Renal cortical epithelial cell (primary cell): ENCODE measurements at regions not wholly inside any gene's neighbourhood (a gene's known extent, or its start where the extent isn't known, plus 50 kb on each side); places are given as distances from the start of the nearest gene placed in this dataset.

Experiments used
- DNase-seq: peaks from one replicate; pipeline ENCODE4 v3.0.0-alpha.2; 2011; ENCODE audit warnings: low read depth

DNA sequence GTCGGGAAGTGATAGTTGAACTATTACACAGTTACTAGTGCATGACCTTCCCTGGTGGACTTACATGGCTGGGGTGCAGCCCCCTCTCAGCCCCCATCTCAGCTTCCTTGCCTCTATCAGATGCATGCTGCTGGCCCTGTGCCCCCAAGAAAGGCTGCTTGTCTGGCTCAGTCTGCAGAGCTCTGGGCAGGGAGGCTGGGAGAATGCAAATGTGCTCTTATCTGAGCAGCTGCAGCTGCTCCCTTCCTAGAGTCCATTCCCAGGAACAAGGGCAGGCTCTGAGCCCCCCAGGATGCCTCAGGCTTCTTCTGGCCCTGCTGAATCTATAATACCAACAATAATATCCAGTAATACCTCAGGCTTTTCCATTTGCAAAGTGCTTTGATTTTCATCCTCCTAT, 218.1 kb upstream of the SRRM4 start:
- DNase-seq, result no peak

DNA sequence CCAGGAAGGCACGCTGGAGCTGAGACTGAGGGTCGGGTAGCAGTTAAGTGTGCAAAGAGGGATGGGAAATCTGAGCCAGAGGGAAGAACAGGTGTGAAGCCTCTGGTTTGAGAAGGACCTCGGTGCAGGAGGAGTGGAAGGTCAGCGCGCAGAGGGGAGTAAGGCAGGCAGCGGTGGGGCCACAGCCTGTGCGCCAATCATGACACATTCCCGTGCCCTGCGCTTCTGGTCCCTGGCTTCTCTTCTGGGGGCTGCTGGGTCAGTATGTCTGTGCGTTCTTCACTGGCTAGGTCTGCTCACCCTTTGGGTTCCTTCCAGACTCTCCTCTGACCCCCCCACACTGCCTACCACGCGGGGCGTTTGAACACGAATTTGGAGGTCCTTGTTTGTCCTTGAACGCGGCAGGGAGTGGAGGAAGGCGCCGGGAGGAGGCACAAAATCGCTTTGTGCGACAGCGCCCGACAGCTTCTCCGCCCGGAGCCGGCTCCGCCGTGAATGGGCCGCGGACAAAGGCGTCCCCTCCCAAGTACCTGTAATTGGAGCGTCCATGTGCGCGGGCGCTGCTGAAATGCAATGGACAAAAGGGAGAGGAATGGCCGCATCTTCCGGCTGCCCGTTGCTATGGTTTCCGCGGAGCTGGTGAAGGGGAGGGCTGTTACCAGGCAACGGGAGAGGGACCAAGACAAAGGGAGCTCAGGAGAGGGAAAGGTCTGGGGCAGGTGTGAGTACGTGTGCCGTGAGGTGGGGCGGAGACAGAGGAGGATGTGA, 207.2 kb upstream of the SRRM4 start:
- DNase-seq, result no peak

DNA sequence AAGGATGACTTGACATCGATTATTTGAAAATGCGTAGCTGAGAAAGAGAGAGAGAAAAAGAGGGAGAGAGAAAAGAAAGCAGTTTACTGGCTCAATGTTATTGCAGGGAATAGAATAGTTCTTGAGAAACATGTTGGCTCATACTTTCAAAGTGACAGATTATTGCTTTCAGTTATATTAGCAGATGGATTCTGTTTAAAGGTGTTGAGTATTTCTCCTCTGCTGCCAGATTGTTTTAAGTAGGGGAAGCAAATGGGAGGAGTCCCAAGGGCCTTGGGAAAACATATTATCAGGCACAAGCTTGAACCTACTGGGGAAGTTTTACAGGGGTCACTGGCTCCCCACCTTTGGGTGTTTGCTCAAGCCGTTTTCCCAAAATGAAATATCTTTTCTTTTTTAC, 203.8 kb upstream of the SRRM4 start:
- DNase-seq, result no peak

DNA sequence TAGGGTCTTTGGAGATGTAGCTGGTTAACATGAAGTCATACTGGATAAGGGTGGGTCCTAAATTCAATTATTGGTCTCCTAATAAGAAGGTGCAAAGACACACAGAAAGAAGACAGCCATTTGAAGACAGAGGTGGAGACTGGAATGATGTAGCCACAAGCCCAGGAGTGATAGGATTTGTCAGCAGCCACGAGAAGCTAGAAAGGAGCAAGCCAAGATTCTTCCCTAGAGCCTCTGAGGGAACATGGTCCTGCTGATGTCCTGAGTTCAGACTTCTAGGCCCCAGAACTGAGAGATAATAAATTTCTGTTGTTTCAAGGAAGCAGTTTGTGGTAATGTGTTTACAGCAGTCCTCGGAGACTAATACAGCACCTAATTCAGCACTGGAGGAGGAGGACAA, 203.3 kb upstream of the SRRM4 start:
- no peak for DNase-seq

DNA sequence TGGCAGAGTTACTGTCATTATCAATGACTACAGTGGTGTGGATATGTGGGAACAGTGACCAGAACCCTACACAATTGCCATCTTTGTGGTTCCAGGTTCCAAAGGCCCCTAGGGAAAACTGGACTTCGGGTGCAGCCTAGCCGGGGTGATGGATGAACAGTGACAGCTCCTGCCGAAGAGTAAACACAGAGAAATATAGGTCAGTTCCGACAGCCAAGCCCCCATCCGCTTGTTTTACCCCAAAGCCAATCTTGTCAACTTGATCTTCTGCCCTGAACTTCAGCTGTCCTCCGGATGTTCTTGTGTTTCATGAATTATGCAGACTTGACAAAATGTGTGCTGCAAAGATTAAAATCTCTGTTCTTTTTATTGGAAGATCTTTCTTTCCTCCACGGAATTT, 200.4 kb upstream of the SRRM4 start:
- no peak for DNase-seq

DNA sequence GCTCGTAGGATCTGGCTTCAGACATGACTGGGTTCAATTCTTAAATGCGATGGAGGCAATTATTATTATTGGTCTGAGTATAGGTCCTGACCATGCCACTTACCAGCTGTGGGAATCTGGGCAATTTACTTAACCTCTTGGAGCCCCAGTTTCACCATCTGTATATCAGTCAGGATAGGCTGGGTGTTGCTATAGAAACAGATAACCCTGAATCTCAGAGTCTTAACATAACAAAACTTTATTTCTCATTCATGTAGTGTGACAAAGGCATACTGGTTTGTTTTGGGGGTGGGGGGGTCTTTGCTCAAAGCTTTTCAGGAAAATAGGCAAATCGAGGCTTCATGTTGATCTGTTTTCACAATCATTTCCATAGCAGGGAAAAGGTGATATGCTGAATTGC, 199.6 kb upstream of the SRRM4 start:
- DNase-seq, result no peak

DNA sequence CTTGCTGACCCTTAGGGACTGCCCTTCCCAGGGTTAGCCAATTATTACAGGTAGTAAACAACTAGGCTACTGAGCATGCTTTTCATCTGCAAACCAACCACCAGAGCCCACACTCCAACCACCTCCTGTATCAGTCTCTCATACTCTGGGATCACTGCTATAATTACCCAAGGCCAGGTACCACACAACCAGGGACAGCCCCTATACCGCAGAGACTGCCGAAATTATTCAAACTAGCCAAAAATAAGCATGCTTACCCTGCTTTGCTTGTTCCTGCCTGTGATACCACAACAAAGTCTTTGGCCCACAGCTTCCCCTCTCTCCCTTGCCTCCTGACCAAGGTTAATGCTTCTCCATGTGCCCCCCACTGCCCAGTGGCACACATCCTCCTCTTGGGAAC, 197.6 kb upstream of the SRRM4 start:
- no peak for DNase-seq

DNA sequence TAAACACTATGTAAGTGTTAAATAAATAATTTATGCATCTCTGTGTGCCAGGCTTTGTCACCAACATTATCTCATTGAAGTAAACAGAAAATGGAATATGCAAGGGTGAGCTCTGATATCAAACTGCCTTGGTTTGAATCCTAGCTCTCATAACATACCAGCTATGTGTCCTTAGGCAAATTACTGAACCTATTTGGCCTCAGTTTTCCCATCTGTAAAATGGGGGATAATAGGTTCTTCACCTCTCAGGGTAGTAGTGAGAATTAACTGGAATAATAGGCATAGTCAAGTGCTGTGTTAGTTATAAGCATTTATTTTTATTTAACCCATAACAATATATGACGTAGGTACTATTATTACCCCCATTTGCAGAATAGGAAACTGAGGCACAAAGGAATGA, 190.8 kb upstream of the SRRM4 start:
- DNase-seq, result no peak

DNA sequence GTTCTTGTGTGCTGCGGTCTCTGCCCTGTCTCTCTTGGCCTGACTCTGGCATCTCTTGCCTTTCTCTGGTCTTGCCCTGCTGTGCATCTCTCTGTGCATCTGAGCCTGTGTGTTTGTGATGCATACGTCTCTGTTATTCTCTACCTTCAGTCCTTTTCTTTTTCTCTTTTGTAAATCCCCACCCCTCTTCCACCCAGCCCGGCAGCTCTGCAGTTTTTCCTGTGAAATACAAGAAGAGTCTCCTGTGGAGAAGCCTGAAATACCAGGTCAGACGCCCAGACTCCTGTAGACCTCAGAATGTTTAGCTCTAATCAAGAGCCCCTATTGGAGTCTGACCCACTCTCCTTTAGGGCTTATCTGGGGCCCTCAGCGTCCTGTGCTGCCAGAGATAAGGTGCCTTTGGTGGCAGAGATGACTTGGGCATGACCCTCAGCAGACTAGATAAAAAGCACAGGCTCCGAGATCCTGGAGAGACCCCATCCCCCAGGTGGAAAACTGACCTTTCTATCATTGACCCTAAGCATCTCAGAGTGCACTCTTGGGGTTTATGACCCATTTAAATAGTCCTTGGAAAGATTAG, 167.5 kb upstream of the SRRM4 start:
- DNase-seq, result no peak

DNA sequence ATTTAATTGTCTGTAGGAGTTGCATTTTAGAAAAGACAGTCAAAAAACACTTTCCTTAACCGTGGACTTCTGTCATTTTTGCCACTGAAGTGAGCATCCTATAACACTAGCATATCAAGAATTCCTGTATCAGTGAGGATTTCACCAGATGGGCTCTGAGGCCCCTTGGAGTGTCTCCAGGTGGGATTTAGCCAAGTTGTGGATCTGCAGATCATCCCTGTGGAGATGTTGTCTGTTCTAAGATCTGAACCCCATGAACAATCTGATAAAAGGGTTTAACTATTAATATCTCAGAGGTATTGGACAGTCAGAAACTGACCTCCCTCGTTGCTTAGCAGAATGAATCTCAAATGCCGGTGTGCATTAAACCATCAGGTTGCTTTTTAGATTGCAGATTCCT, 165.0 kb upstream of the SRRM4 start:
- DNase-seq, result no peak

DNA sequence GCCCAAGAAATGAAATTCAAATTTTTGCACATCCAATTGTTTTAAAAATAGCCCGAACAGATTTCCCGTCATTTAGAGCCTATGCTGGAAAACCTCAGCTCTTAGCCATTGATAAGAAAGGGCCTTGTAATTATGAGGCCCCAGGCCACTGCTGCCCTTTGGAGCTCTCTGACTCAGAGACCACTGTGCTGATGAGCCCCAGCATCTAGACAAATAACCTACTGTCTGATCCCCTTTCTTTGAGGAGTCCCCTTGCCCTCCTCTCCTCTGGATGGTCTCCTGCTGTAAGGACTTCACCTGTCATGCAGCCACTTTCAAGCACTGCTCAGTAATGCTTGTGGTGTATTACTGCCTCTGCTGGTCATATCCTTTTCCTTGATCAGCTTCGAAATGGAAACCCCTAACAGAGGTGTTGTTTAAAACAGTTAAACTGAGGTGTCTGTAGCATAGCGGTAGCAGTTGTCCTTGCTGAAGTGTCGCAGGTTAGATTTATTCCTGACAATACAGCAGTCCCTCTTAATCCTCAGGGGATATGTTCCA, 159.9 kb upstream of the SRRM4 start:
- no peak for DNase-seq

DNA sequence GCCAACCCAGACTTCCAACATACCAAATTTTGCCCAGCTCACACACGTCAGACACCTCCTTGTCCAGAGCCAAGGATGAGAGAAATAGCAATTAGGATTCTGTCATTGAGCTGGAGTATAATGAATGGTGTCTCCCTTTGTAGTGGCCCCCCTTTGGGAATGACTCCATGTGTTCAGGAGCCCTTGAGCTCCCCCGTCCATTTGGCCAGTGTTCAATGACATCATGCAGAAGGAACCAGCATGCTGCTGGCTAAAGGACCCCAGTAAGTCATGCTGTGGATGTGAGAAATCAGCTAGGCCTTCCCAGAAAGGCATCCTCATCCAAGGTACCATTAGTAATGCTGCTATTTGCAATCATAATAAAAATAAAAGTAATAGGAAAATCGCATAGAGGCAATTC, 158.8 kb upstream of the SRRM4 start:
- DNase-seq, result no peak

DNA sequence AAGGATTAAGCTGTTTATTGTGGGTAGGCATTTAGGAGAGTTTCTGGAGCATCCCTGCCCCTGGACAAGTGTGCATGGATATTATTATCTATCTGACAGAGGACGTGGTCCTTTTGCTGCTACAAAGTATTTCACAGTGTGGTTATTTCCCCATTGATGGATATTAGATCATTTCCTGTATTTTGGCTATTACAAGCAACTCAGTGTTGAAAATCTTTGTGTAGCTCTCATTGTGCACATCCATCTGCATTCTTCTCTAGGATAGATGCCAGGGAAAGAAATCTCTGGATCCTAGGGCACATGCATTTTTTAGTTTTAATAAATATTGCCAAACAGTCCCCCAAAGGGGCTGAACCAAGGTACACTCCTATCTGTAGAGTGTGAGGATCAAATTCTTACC, 154.3 kb upstream of the SRRM4 start:
- no peak for DNase-seq

DNA sequence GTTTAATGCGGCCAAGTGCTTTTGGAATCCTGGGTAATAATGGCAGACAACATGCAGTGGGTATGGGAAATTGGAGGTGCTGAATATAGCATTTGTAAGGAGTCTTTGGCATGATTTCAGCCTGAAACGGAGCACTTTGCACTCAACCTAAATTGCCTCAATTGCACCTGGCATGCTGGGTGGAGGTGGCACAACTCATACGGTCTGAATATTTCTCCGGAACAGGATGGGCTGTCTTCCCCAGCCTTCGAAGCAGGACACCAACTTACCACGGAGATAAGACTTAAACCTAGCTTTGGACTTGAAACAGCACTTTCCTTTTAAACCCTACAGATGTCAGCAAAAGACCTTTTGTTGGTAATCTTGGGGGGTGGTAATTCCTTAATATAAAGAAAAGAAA, 153.7 kb upstream of the SRRM4 start:
- DNase-seq, result no peak

DNA sequence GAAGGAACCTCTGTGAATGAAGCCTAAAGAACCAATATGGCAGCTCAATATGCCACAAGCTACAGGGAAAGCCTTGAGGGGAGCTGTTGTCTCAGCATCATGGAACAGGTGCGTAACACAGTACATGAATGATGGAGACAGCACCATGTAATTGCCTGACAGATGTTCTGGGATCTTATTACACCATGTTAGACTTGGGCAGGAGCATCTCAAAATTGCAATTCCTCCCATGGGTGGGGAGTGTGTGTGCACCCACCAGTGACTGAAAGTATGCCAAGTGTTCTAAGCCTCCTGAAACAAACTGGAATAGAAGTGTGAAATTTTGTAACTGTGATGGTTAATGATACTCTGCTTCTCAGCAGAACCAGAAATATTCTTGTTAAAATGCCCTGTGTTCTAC, 151.0 kb upstream of the SRRM4 start:
- no peak for DNase-seq

DNA sequence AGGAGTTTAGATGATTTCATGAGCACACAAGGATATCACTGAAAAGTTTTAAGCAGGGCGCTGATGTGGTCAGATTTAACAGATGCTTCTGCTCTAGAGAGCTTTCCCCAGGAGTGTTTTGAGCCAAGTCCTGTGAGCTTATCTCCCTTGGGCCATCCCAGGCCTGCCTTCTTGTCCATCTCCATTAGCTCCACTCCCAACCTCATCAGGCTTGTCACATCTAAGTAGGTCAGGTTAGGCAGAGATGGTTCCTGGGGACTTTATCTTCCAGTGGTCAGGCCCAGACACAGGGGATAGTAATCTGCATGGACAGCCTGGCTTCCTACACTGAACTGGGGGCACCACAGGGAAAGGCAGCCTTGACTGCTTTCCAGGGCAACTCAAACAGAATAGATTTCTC, 145.4 kb upstream of the SRRM4 start:
- no peak for DNase-seq

DNA sequence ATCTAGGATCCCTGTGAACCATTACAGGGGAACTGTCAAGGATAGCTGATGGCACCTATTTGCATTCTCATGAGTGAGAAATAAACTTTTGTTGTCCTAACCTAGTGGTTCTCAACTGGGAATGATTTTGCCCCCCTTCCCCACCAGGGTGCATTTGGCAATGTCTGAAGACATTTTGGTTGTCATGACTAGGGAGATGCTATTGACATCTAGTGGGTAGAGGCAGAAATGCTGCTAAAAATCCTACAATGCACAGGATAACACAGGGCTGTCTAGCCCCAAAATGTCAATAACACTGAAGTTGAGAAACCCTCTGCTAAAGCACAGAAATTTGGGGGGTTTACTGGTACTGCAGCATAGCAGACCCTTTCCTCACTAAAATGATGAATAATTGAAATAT, 140.9 kb upstream of the SRRM4 start:
- no peak for DNase-seq

DNA sequence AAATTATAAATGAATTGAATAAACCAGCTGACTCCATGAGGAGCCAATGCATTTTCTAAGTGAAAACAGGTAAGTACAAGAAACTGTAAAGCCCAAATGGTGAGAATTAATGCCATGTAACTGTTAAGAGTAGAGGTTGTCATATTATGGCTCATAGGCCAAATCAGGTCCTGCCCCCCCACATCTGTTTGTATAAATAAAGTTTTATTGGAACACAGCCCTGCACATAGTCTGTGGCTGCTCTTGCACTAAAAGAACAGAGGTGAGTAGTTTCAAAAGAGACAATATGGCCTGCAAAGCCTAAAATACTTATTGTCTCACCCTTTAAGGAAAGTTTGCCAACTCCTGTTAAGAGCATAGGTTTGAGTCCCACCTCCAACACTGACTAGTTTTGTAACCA, 140.5 kb upstream of the SRRM4 start:
- DNase-seq, result no peak

DNA sequence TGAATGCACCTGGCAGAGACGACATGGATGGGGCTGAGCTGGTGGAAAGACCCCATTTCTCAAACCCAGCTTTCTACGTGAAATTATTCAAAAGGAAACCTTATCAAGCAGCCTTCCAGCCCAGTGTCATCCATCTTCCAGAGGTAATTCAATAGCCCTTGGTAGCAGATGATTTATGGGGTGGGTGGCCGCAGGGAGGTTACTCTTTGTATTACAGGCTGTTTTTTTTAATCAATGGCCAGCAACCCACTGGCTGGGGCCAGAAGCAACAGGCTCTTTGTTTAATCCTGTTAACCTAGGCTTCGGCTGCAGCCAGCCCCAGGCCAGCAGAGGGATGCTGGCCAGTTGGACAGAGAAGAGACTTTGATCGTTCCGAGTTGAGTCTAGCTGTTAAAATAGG, 139.8 kb upstream of the SRRM4 start:
- no peak for DNase-seq

DNA sequence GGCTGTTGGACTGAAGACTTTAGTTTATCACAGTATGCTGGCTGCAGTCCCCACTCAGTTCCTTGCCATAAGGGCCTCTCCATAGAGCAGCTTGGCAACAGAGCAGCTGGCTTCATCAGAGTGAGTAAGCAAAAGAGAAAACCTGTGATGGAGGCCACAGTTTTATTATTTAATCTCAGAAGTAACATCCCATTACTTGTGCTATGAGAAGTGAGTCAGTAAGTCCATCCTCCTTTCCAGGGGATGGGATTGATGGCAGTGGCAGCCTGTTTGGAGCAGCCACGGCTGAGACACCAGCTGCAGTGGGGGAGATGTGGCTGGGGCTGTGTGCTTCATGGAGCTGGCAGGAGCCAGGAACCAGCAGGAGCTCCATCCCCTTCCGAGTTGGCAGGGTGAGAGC, 138.5 kb upstream of the SRRM4 start:
- DNase-seq, result no peak

DNA sequence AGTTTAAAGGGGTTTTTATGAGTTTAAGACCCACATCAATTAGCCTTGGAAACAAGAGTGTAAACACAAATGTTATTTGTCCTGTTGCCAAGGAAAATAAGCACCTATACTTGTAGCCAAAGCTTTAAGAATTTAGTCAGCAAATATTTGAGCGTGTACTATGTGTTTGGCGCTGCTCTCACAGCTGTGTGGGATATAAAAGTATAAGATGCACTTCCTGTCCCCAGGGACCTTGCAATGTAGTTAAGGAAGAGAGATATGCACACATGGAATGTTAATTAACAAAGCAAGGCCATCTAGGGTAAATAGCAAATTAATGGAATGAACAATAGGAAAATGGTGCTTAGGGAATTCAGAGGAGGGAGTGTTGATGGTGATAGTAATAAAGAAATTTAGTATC, 134.9 kb upstream of the SRRM4 start:
- DNase-seq, result no peak

DNA sequence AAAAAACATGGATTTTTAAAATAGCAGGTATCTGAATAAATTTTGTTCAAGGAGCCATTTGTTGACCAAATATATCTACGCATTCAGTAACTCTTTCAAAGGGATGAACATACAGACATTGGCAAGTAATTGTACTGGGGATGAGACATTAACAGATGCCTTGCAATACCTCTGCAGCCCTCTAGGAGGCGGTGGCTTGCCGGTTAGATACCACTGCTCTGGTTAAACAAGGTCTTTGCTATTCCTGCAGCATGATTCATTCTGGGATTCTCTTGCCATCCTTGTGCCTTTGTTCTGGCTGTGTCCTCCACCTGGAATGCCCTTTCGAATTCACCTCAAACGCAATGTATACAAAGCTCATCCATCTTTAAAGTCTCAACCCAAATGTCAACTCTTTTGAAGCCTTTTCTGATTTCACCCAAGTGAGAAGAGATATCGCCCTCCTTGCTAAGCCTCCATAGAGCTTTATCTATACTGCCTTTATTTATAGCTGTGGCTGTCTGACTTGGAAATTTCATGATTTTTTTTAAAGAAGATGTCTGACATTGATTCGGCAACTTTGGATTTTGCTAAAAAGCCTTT, 131.0 kb upstream of the SRRM4 start:
- no peak for DNase-seq

DNA sequence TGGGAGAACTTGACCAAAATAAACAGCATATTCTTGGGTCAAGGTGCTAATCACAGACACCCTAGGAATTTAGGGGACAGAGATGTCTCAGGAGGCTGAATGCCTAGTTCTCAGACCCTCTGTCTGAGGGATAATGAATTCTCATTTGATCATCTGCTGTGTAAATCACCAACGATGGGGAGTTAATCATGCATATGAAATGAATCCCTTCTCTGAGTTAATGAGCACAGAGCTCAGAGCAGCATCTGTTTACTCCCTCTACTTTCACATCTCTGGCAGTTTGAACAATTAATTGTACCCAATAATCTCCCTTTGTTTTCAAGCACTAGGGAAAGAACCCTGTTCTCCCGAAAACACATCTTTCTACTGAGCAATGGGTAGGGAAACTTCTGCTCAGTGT, 129.4 kb upstream of the SRRM4 start:
- DNase-seq, result no peak

DNA sequence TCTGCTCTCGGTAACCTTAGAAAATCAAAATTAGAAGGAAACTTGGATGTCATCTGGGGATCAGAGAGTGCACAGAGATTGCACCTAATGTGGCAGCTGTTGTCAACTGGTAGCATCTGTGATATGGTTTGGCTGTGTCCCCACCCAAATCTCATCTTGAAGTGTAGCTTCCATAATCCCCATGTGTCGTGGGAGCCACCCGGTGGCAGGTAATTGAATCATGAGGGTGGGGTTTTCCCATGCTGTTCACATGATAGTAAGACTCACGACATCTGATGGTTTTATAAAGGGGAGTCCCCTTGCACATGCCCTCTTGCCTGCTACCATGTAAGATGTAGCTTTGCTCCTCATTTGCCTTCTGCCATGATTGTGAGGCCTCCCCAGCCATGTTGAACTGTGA, 127.7 kb upstream of the SRRM4 start:
- DNase-seq, result no peak
